SIG-M5 treated with dmso at 0.1 percent for 504 hours (cell line): ENCODE measurements at regions not wholly inside any gene's neighbourhood (a gene's known extent, or its start where the extent isn't known, plus 50 kb on each side); places are given as distances from the start of the nearest gene placed in this dataset.

Source experiments
- DNase-seq: peaks from one replicate; lab custom pipeline; 2025; ENCODE audit not compliant: unreplicated experiment; lab: John Stamatoyannopoulos, UW

DNA sequence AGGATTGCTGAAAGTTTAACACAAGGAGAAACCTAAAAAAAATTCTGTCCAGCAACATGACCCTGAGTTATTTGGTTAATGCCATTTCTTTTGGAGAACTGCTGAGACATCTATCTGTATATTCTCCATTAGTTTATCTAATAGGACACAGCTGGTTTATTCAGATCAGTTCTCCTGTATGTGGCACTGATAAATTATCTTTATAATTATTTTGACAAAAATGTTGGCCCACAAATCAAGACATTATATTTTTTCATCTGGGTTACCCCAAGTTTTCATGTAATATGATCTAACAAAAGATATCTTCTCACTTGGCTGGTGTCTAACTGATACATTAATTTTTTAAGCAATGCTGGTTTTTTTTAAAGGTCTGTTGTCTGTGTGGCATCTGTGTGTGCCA lies 231.4 kb downstream of the KLF12 start:
- no peak for DNase-seq

DNA sequence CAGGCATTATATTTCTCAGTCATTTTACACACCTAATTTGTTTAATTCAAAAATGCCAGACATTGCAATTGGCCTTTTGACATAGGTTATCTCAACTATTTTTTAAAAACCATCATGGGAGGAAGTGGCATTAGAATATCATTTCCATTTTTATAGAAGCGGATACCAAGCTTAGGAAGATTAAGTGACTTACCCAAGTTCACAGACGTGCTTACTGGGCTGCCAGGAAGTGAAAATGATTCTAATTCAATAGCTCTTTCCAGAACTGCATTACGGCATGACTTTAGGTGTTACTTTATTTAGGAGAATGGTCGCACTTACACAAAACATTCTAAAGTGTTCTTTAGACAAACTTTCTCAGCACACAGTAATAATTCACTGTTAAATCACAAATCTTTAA lies 231.9 kb downstream of the KLF12 start:
- DNase-seq = no peak

DNA sequence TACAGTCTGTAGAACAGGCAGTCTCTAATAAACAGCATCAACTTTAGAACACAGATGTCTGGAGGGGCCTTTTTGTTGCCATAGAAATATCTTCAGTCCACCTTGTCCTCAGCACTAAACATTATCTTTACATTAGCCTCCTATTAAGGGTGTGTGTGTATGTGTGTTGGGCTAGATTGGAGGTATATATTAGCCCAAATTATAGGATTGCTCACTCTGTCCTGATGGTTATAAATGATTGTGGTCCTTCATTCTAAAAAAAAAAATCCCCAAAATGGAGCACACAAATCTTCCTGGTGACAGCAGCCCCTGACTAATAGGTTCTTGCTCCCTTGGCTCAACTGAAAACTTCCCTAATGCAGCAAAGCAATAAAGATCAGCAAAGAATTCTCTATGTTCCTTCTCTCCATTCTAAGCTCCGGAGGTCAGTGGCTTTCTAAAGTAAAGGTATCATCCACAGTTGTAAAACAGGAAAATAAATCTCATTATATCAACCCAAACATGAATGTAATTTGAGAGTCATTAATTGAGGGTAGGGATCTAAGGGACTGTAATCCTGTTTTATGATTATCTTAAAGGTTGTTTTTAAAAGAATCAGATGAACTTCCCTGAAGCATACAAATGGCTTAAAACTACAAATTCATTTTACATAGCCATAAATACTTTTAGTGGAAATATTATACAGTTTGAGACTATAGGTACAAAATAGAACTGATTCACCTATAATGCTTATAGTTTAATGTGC lies 232.7 kb downstream of the KLF12 start:
- no peak for DNase-seq

DNA sequence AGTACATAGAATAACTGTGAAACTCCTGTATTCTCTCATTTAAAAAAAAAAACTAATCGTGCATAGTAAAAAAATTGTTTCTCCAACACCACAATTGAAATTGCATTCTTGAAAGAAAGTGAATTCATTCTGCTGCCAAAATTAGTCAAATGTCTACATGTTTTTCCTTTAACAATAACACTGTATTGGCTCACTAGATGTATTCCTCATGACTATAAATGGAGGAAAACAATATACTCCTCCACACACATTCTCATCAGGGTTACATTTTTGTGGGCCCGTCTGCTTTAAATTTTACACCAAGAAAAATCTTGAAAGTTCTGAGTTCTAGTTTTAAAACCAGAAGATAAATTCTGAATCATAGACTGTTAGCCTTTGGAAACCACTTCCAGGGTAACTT lies 233.6 kb downstream of the KLF12 start:
- no peak for DNase-seq

DNA sequence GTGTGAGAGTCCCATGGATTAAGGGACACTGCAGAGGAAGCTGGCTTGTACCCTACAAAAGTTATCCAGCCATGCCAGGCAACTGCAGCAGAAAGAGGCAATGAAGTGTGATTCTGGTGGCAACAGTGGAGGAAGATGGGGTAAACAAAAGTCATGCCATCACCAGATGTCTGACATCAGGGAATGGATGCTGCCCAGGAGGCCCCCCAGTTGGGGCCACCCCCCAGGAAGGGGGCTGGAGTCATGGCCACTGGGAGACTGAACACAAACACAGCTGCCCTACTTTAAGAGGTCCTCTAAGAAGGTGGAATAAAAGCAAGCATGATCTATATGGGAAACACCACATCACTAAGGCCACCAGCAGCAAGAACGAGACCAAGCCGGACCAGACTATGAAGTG lies 235.3 kb downstream of the KLF12 start:
- DNase-seq = no peak

DNA sequence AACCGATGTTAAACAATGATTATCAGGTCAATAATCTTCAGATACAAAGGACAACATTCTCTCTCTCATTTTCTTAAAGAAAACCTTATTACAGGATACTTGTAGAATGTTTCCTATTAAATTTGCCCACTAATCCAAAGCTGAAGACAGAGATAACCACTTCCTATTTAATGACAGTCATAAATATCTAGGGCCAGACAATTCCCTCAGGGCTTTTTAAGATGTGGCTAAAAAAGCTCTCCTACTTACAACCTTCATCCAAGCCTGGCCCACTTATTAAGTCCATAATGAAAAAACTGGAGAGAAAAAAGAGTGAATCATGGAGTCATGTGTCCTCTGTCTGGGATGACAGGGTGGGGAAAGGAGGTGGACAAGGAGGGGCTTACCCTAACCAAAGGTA lies 235.9 kb downstream of the KLF12 start:
- DNase-seq = no peak

DNA sequence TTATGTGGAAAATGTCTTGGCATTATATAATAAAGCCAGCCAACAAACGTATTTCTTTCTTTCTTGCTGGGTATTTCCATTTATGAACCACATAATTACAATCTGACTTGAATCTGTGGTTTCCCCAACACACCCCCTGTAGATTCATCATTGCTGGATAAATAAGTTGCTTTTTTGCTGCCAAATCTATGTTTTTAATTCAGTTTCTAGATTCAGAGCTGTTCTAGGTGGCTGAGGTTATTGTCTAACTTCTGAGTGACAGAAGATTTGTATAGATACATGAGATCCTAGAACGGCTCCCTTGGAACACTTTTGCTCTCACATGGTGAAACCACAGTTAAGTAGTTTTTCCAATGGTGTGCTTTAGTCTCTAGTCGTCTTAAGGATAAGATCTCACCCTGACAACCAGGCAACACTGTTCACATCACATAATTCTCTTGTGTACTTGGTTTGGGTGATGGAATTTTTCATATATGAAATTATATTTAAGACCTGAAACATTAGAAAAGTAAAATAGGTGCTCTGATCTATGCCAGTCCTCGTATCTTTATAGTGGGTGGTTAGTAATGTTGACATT lies 239.1 kb downstream of the KLF12 start:
- DNase-seq = no peak

DNA sequence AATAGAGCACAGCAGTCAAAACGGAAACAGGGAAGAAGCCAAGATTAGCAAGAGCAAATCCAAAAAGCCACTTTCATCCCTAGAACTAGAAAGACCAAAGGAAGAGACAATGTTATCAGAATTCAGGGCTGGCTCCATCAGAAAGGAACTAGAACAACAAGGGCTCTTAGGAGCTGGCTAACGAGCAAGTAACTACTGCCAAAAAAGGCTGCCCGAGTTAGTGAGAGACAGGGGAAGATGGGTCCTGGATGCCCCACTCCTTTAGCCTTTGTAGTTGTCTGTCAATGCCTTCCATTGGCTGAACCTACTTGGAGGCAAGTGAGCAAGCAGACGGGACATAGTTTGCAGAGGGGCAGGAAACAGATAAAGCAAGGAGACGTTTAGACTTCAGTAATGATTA lies 240.4 kb downstream of the KLF12 start:
- DNase-seq = no peak

DNA sequence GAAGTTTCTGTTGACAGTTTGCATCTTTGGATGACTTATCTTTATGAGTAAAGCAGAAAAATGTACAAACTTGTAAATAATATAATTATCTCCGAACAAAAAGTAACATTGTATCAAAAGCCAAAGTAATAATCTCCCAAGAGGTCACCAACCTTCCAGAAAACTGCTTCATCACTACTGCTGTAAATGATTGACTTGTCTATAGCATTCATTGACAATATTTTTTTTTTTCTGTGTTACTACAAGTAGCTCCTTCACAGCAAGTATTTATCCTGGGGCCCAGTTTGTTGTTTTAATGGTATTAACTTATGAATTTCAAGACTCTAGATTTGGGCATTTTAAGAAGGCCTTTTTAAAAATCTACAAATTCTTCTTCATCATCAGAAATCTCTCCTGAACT lies 242.4 kb downstream of the KLF12 start:
- DNase-seq = no peak

DNA sequence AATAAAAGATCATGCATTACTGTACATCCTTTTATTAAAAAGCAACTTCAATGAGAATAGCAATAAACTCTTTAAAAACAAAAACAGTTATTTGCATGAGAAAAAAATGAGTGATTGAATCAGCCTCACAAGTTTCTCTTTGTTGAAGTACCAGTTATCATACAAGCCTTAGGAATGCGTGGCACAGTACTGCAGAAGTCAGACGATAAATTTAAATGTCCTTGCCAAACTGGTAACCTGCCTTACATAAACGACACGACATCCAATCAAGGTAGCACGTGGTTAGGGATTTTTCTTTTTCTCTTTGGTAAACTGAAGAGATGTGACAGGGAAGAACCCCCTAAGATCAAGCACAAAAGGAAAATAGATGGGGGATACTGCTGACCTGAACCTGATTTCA lies 251.0 kb downstream of the KLF12 start:
- DNase-seq = no peak

DNA sequence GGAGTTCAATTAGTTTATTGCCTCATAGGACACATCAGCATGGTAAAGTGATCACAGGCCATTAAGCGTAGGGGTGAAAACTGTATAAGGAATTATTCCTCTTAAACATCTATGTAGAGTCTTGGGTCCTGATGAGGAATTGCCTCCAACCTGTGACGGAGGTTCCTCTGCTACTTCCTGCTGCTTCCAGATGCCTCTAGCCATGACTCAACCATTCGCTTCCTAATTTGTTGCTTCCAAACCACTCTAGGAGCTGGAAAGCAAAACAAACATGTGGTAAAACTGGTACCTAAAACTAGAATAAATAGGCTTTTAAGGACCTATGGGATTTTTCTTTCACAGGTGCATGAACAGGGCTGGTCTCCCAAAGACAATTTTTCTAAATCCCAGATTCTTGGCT lies 253.8 kb downstream of the KLF12 start:
- no peak for DNase-seq

DNA sequence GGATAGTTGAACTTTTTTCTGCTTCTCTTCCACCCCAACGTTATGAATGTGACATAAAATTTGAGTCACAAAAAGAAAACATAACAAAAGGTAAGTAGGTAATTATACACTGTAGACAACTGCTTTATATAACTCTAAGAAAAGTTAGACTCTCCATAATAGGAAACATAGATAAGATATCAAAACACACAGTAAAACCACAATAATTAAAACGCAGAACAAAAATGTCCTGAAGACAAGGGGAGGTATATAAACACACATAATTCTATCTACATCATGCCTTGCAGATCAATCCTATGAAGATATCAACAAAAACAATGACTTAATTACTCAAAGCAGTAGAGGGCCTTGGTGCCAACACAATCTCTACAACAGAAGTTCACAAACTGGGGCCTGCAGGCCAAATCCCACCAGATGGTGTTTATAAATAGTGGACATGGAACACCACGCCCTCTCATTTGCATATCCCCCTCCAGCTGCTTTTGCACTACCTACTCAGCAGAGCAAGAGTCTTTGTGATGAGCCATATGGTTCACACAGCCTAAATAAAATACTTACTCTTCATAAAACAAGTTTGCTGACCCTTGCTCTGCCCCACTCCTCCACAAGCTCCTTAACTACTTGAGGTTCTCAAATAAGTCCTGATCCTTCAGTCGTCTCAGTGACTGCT lies 254.7 kb downstream of the KLF12 start:
- no peak for DNase-seq

DNA sequence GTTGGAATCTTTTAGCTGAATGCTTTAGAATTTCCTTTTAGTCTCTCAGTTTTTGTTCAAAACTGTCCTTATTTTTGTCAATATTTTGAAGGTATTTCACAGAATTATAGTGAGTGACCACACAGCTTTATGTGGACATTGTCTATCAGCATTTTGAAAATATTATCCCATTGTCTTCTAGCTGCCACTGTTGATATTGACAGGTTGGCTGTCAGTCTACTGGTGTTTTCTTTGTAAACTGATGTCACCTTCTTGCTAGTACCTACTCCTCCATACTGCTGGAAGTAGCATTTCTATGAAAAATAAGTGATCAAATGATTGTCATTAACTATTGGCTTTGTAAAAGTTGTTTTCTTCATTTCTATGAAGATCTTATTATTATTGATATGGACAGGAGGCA lies 256.8 kb downstream of the KLF12 start:
- no peak for DNase-seq

DNA sequence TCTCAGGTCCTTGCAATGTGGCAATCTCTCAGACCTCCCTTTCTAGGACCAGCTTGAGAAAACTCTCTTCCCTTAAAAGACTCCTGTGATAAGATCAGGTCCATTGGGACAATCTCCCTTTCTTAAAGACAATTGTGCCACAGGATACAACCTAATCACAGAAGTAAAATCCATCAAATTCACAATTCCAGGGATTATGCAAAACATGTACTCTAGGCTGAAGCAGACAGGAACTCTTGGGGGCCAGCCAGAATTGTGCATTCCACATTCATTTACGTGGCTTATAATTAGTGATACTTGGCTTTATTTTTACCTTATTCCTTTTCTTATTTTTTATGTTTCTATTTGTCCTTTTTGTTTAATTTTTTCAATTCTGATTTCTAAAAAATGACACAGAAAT lies 257.9 kb downstream of the KLF12 start:
- no peak for DNase-seq

DNA sequence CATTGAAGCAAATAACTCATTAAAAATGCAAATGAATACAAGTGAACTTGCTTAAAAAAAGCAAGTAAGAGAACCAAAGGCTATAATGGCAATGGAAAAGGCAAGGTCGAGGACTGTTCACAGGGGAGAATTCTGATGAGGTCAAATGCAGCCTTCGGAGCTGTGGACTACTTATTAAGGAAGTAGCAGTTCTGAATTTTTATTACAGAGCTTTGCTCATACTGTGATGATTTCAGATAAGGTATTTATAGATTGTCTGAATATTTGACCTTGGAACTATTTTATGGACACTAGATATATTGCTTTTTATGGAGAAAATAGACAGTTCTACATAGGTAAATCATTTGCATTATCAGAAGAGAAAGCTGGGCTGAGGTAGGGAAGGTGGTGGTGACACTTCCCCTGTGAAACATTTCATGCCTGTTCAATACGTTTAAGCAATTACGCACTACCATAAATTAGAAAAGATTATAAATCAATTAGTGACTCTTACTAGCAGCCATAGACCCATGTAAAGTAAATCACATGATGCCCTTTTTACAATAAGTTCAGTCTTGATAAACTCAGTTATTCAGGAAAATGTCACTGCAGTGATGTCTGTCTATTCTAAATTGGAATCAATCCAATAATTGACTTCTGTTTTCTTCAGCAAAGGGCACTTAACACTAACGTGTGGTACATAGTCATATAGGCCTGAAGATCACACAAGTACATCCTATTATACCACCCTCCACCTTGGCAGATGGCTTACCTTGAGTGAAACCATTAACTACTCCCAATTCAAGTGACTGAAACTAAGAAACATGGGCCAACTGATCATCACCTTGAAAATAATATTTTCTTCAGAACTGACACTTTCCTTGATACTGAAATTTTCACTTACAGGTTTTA lies 260.0 kb downstream of the KLF12 start:
- no peak for DNase-seq

DNA sequence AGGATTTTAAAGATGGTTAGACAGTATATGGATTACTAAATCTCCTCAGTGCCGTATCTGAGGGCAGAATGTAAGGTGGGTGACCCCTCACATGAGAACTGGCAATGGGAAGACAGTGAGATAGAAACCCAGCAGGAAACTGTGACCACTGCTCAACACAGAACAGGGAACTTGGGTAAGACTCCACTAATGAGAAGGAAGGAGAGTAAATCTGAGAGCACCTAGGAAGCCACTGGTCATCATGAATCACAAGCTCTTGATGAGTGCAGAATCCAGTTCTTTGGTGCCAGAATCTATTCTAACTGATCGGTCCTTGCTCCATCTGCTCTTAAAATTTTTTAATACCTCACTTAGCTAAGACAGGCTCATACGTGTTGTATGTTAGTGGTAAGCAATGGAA lies 261.8 kb downstream of the KLF12 start:
- DNase-seq = no peak

DNA sequence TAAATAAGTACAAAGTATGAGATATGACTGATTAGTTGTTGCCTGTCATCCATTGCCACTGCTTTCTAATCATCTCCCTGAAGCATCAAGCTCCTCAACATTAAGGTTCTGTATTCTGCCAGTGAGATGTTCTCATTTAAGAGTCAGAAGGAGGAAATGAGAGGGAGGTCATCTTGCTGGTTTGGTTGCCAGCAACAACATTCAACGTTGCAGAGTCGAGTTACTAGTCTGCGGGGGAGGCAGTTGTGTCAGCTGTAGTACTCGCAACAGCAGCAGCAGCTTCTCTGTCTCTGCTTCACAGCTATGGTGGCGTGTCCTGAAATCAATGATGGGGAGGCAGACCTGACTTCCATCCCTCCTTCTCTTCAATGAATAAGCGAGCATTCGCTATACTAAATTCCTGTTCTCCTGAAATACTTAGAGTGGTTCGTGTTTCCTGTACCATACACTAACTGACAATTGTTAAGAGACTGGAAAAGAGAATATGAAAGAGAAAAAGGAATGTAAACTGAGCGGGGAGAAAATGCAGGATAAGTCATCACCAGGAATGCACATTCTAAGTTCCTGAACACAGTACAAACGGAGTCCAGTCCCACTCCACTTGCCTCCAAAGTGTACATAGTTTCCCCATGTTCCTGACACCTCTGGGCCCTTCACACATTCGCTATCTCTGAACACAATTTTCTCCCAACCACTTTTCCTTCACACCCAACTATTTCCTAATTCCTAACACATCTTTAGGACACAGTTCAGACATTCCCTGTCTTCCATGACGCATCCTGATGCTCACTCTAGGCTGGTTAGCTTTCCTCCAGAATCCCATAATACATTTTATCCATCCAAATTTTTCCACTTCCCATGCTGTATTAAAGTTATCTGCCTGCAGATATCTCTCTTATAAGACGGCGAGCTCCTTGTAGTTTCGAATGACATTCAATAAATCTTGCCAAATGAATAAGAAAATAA lies 263.0 kb downstream of the KLF12 start:
- no peak for DNase-seq

DNA sequence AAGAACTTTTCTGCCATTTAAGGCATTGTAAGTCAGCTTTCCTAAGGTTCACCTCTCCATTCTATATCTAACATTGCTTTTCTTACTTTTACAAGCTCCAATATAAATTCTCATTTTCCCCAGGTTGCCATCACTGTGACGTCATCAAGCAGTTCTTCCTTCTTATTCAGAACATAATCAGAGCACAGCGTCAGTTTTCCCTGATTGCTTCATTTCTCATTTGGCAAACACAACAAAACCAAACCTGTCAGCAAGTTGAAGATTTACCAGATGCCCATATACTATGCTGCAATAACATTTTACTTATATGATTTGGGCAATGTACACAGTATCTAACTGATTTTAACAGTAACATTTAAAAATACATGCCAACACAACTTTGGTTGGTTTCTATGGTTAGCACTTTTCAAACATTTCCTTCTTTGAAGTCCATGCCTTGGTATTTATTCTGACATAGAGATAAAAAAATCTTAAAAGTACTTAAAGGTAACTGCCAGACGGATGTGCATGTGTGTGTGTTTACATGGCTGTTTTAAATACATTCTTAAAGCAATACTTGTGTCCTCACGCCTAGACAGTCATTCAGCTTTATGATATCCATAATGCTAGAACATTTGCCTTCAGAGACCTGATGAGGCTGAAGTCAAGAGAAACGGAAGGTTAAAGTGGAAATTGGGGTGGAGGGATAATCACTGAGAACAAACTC lies 264.0 kb downstream of the KLF12 start:
- no peak for DNase-seq

DNA sequence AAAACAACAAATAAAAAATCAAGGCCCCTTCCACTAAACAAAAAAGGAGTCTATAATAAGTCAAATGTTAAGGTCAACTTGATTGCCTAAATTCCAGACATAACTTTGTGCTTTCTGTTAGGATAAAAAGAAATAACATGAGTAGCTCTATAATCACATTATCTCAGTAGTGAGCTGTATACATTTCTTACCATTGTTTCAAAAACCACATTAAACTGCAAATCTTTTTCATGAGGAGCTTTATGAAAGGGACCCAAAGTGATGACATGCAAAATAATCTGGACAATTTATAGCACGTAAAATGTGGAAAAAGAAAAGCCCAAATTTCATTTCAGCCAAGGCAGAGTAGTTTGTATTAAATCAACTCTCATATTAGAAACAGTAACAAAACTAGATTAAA lies 269.2 kb downstream of the KLF12 start:
- no peak for DNase-seq

DNA sequence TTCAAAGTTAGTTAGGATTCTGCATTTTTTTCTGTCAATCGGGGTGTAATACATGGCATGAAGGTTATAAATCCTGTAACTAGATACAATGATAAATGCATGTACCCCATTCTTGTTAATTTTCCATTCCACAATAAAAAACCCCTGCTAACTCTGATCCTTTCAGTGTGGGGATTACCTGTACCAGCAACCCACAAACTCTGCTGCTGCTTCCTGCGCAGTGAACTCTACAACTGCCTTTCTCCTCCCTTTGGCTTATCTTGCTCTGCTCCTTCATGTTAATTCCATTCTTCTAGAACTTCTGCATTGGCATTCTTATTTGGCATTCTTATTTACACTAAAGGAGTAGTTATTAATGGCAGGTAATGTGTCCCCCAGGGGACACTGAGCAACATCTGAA lies 273.1 kb downstream of the KLF12 start:
- DNase-seq = no peak
